ENCODE measurements at regions not wholly inside any gene's neighbourhood (a gene's known extent, or its start where the extent isn't known, plus 50 kb on each side); places are given as distances from the start of the nearest gene placed in this dataset.

- ChIA-PET CTCF (interaction anchor here (0.7 to 4.6 kb wide), 6 partner anchors 31 to 1299 kb away, joined by 3 to 54 read pairs (median 6); partner anchors contain the start of gene PLPP3), POLR2A (no interaction called here)
- FAIRE-seq (no peak), DNase-seq (ENCODE audit: low read depth in 1 of 2, low spot score in 1 of 2) (peak in 1 of 2 experiments; percentile 51), ATAC-seq (peak in 1 of 2 experiments; percentile 47; a peak in 2 of 6 replicates)
- H3K27ac ChIP-seq: peak overlapping the region; percentile 84 to 90
- H3K9me3 ChIP-seq: peaks cover 7% of the 10 kb centered on the region; the same call in 2 of the 3 replicates
- TF ChIP-seq ZFP36 (IDR thresholded peaks at IDR 0.05; ENCODE audit: borderline replicate concordance, partially characterized antibody) (no peak), EHF (CRISPR knock-in tag; IDR thresholded peaks at IDR 0.05) (no peak), CHD2 (IDR thresholded peaks at IDR 0.05; ENCODE audit: low read length, partially characterized antibody) (no peak), RAD21 (conservative IDR thresholded peaks at IDR 0.05 in 1 of 2, IDR thresholded peaks at IDR 0.05 in 1 of 2) (0 out of 5 replicates have a peak, but pooled peaks of 1 of the 2 experiments have one; percentile 8)
- peaks cover 12% of the 10 kb centered on the region for H3K4me1 ChIP-seq
- H3K4me3 ChIP-seq: no peak overlapping the region
- H3K4me2 ChIP-seq: no peak overlapping the region
- 93% methylated on average over 2 of the region's 2 CpGs for WGBS (ENCODE audit: missing lambda C conversion rate)
Measured at GRCh38 chr1:55285834-55286233, 70.7 kb upstream of the USP24 start.

- H3K4me3 ChIP-seq: no peak overlapping the region
- H3K4me2 ChIP-seq: peak overlapping the region; percentile 60
- ChIA-PET CTCF (interaction anchor here (0.6 to 4.6 kb wide), 29 partner anchors 8 to 1536 kb away, joined by 3 to 54 read pairs (median 4); no protein-coding TSS in a partner anchor), POLR2A (no interaction called here)
- peak; percentile 83 to 89; a peak in 5 of 6 replicates for ATAC-seq
- peak; percentile 15 to 64 for DNase-seq (ENCODE audit: low read depth in 1 of 2, low spot score in 1 of 2)
- FAIRE-seq: no peak
- peaks cover 7% of the 10 kb centered on the region; the same call in 2 of the 3 replicates for H3K9me3 ChIP-seq
- H3K4me1 ChIP-seq: peaks cover 11% of the 10 kb centered on the region
- WGBS (ENCODE audit: missing lambda C conversion rate): 17% methylated on average over 4 of the region's 4 CpGs
- H3K27ac ChIP-seq: peak overlapping the region; percentile 84 to 90
- no peak for TF ChIP-seq ZNF302 (CRISPR knock-in tag; IDR thresholded peaks at IDR 0.05)
- TF ChIP-seq REST (IDR thresholded peaks at IDR 0.05): no peak
- TF ChIP-seq USF2 (IDR thresholded peaks at IDR 0.05): no peak
- no peak for TF ChIP-seq POLR2AphosphoS2 (conservative IDR thresholded peaks at IDR 0.05; ENCODE audit: low read length)
- peak; percentile 70 for TF ChIP-seq CTCF (IDR thresholded peaks at IDR 0.05)
- peak; percentile 29 for TF ChIP-seq MAFK (IDR thresholded peaks at IDR 0.05; ENCODE audit: partially characterized antibody)
- TF ChIP-seq EP300 (IDR thresholded peaks at IDR 0.05): no peak
- no peak for TF ChIP-seq BHLHE40 (IDR thresholded peaks at IDR 0.05; ENCODE audit: low read depth, low read length)
- TF ChIP-seq CBX2 (IDR thresholded peaks at IDR 0.05; ENCODE audit: borderline replicate concordance, low read depth): no peak
- TF ChIP-seq HMGXB4 (CRISPR knock-in tag; IDR thresholded peaks at IDR 0.05; ENCODE audit: borderline replicate concordance): no peak
- TF ChIP-seq FOSL2 (IDR thresholded peaks at IDR 0.05): no peak
- no peak for TF ChIP-seq FOSL2 (CRISPR knock-in tag; IDR thresholded peaks at IDR 0.05)
- TF ChIP-seq SMC3 (IDR thresholded peaks at IDR 0.05): peak; percentile 86
- no peak for TF ChIP-seq HOXA7 (CRISPR knock-in tag; IDR thresholded peaks at IDR 0.05)
- TF ChIP-seq CEBPB (IDR thresholded peaks at IDR 0.05): no peak
- no peak for TF ChIP-seq ZC3H11A (IDR thresholded peaks at IDR 0.05)
- peak; percentile 80 to 90 for TF ChIP-seq RAD21 (conservative IDR thresholded peaks at IDR 0.05 in 1 of 2, IDR thresholded peaks at IDR 0.05 in 1 of 2)
Measured at GRCh38 chr1:55284856-55285255, 69.7 kb upstream of the USP24 start.
